Ovary (tissue), 3 donors: ENCODE measurements at regions not wholly inside any gene's neighbourhood (a gene's known extent, or its start where the extent isn't known, plus 50 kb on each side); places are given as distances from the start of the nearest gene placed in this dataset.

Experiments
- CTCF ChIP-seq, 3 donors: fragments of 450-650 bp in 2 of 3; fragments of 200-600 bp in 1 of 3; IDR thresholded peaks; one replicate each; pipeline versions ENCODE4 v1.5.1 to v1.8.0; 2016 to 2022; ENCODE audit warnings: antibody characterized with exemption in 3 of 3, mild to moderate bottlenecking in 1 of 3
- EP300 ChIP-seq: sonication (generic); formaldehyde crosslinking; IDR thresholded peaks from one replicate; pipeline ENCODE4 v1.6.1; 2017; ENCODE audit warnings: antibody characterized with exemption
- POLR2A ChIP-seq: fragments of 450-650 bp; IDR thresholded peaks from one replicate; pipeline ENCODE4 v1.6.1; 2017; ENCODE audit warnings: antibody characterized with exemption, mild to moderate bottlenecking, moderate library complexity
- donor health status: DM: no; HTN: no; CAD: no.

GRCh38 chr14:96625426-96625985 lies 123.3 kb downstream of the PAPOLA start:
- TF ChIP-seq EP300 (no peak), CTCF (IDR thresholded peaks at IDR 0.05) (no peak), POLR2A (no peak)
